Activated naive CD4-positive, alpha-beta T cell treated with anti-CD3 and anti-CD28 coated beads for 36 hours (primary cell): ENCODE measurements at regions not wholly inside any gene's neighbourhood (a gene's known extent, or its start where the extent isn't known, plus 50 kb on each side); places are given as distances from the start of the nearest gene placed in this dataset.

Source experiments
- CTCF ChIA-PET: fragments of 350-600 bp; sonication (Branson Sonifier 250); formaldehyde crosslinking; loops from one replicate; lab custom pipeline; 2021; ENCODE audit warnings: antibody characterized with exemption; lab: Charles Lee
- DNase-seq: peaks from one replicate; pipeline ENCODE4 v3.0.0-alpha.2; 2020
- H3K27ac Mint-ChIP-seq: one replicate; pipeline ENCODE4 v1.8.0; 2021; ENCODE audit warnings: mild to moderate bottlenecking, mixed read lengths
- H3K27me3 Mint-ChIP-seq: one replicate; pipeline ENCODE4 v1.8.0; 2021; ENCODE audit warnings: low read depth, mixed read lengths
- H3K36me3 Mint-ChIP-seq: one replicate; pipeline ENCODE4 v1.8.0; 2021; ENCODE audit warnings: low read depth, mixed read lengths
- H3K4me1 Mint-ChIP-seq: one replicate; pipeline ENCODE4 v1.8.0; 2021; ENCODE audit warnings: low read depth, mixed read lengths
- H3K4me3 Mint-ChIP-seq: one replicate; pipeline ENCODE4 v1.8.0; 2021; ENCODE audit warnings: mild to moderate bottlenecking, moderate library complexity, mixed read lengths
- H3K9me3 Mint-ChIP-seq: one replicate; pipeline ENCODE4 v1.8.0; 2021; ENCODE audit warnings: mixed read lengths
- intact Hi-C: fragments of 100-400 bp; cut with micrococcal nuclease; formaldehyde crosslinking; loops from one replicate; pipeline ENCODE4 v1.15.1; 2023

- no peaks in the 10 kb centered on the region for H3K9me3 Mint-ChIP-seq
- no peak overlapping the region for H3K27ac Mint-ChIP-seq
- intact Hi-C loops: no loop called here
- H3K4me1 Mint-ChIP-seq: peaks cover 3% of the 10 kb centered on the region
- H3K27me3 Mint-ChIP-seq: no peaks in the 10 kb centered on the region
- no peak overlapping the region for H3K4me3 Mint-ChIP-seq
- no peaks in the 10 kb centered on the region for H3K36me3 Mint-ChIP-seq
- DNase-seq: no peak
- CTCF ChIA-PET: interaction anchor here (0.7 to 1.3 kb wide), 2 partner anchors 199 to 297 kb away, joined by 3 read pairs; no protein-coding TSS in a partner anchor
Observed at GRCh38 chr3:31165399-31165860, 271.0 kb upstream of the GADL1 start.

GRCh38 chr3:31166249-31166885 is 271.9 kb upstream of the GADL1 start:
- no peak for DNase-seq
- intact Hi-C loops: no loop called here
- H3K9me3 Mint-ChIP-seq: no peaks in the 10 kb centered on the region
- no peak overlapping the region for H3K4me3 Mint-ChIP-seq
- H3K27me3 Mint-ChIP-seq: no peaks in the 10 kb centered on the region
- no peaks in the 10 kb centered on the region for H3K36me3 Mint-ChIP-seq
- H3K4me1 Mint-ChIP-seq: peaks cover 3% of the 10 kb centered on the region
- H3K27ac Mint-ChIP-seq: no peak overlapping the region
- CTCF ChIA-PET: interaction anchor here (0.7 kb wide), 1 partner anchor 200 kb away, joined by 3 read pairs; no protein-coding TSS in a partner anchor

DNA sequence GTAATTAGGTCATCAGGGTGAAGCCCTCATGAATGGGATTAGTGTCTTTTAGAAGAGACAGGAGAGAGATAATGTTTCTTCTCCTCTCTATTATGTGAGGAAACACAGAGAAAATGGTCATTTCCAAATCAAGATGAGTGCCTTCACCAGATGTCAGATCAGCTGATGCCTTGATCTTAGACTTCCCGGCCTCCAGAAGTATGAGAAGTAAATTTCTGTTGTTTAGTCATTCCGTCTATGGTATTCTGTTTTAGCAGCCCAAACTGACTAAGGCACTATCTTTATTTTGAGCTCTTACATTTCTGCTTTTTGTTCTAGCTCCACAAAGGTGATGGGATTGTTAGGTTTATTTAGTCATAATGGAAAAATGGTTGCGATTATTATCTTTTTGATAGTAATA is 273.2 kb upstream of the GADL1 start:
- H3K27me3 Mint-ChIP-seq: no peaks in the 10 kb centered on the region
- intact Hi-C loops: no loop called here
- H3K4me1 Mint-ChIP-seq: peaks cover 4% of the 10 kb centered on the region
- no peak for DNase-seq
- peaks cover 1% of the 10 kb centered on the region for H3K9me3 Mint-ChIP-seq
- H3K27ac Mint-ChIP-seq: no peak overlapping the region
- no peaks in the 10 kb centered on the region for H3K36me3 Mint-ChIP-seq
- no peak overlapping the region for H3K4me3 Mint-ChIP-seq
- CTCF ChIA-PET: no interaction called here

GRCh38 chr3:31170932-31171670 is 276.6 kb upstream of the GADL1 start:
- CTCF ChIA-PET: no interaction called here
- no peaks in the 10 kb centered on the region for H3K27me3 Mint-ChIP-seq
- peaks cover 5% of the 10 kb centered on the region for H3K4me1 Mint-ChIP-seq
- H3K9me3 Mint-ChIP-seq: peaks cover 1% of the 10 kb centered on the region
- DNase-seq: no peak
- intact Hi-C loops: no loop called here
- H3K4me3 Mint-ChIP-seq: no peak overlapping the region
- no peak overlapping the region for H3K27ac Mint-ChIP-seq
- no peaks in the 10 kb centered on the region for H3K36me3 Mint-ChIP-seq

DNA sequence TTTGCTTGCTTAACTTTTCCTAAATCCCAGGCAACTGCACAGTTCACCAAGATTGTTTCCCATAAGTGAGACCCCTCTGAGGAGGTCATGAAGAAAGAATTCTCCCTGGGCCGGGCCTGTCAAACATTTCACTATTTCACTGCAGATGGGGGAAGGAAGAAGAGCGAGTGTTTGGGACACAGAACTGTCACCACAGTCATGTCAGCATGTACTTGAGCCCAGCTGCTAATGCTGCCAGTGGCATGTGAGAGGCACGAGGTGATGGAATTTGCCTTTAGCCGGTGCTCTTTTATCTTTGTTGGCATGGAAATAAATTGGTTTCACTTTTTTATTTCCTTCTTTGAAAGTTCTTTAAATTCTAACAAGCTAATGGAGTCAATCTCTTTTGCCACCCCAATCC is 277.9 kb upstream of the GADL1 start:
- CTCF ChIA-PET: no interaction called here
- Mint-ChIP-seq H3K4me3 (no peak overlapping the region), H3K4me1 (peaks cover 2% of the 10 kb centered on the region), H3K36me3 (no peaks in the 10 kb centered on the region), H3K9me3 (peaks cover 1% of the 10 kb centered on the region), H3K27ac (no peak overlapping the region), H3K27me3 (no peaks in the 10 kb centered on the region)
- intact Hi-C loops: no loop called here
- no peak for DNase-seq

DNA sequence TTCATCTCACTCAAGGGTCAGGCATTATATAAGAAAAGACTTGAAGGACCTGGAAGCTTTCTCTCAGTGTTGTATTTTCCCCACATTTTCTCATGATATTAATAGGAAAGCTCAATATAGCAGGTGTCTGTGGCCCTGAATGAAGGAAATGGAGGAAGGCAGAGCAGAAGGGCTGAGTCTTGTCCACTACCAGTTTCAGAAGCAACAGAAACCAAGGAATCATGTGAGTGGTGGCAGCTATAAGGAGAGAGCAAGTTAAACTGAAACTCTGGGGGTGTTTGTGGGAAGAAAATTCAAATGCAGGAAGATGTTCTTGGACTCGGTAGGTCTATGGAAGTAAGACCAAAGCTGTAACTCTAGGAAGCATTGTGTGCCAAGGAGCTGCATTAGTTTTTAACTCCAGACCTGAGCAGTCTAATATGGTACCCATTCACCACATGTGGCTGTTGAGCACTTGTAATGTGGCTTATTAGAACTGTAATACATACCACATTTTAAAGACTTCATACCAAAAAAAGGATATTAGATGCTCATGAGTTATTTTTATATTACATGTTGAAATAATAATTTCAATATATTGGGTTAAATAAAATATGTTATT is 278.8 kb upstream of the GADL1 start:
- H3K9me3 Mint-ChIP-seq: peaks cover 1% of the 10 kb centered on the region
- no peaks in the 10 kb centered on the region for H3K27me3 Mint-ChIP-seq
- no peak overlapping the region for H3K27ac Mint-ChIP-seq
- H3K36me3 Mint-ChIP-seq: no peaks in the 10 kb centered on the region
- DNase-seq: no peak
- CTCF ChIA-PET: interaction anchor here (0.6 kb wide), 1 partner anchor 405 kb away, joined by 4 read pairs; no protein-coding TSS in a partner anchor
- intact Hi-C loops: no loop called here
- peaks cover 2% of the 10 kb centered on the region for H3K4me1 Mint-ChIP-seq
- no peak overlapping the region for H3K4me3 Mint-ChIP-seq

DNA sequence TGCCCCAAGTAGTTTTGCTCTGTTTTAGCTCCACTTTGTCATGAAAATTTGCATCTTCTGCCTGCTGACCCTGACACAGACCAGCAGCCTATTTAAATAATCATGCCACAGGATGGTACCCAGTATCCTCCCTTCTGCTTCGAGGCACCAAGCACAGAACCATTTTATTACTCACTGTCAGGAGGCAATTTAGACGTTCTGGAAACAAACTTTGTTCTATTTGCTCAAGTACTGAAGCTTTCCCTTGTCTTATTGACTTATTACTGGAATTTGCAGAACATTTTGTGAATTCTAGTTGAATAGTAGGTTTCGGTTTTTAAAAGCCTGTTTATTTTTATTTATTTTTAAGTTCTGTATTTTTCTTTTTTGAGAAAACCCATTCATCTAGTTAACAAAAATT is 279.6 kb upstream of the GADL1 start:
- CTCF ChIA-PET: no interaction called here
- no peak overlapping the region for H3K4me3 Mint-ChIP-seq
- H3K4me1 Mint-ChIP-seq: peaks cover 2% of the 10 kb centered on the region
- no peaks in the 10 kb centered on the region for H3K27me3 Mint-ChIP-seq
- intact Hi-C loops: no loop called here
- no peak for DNase-seq
- H3K27ac Mint-ChIP-seq: no peak overlapping the region
- no peaks in the 10 kb centered on the region for H3K36me3 Mint-ChIP-seq
- peaks cover 1% of the 10 kb centered on the region for H3K9me3 Mint-ChIP-seq

DNA sequence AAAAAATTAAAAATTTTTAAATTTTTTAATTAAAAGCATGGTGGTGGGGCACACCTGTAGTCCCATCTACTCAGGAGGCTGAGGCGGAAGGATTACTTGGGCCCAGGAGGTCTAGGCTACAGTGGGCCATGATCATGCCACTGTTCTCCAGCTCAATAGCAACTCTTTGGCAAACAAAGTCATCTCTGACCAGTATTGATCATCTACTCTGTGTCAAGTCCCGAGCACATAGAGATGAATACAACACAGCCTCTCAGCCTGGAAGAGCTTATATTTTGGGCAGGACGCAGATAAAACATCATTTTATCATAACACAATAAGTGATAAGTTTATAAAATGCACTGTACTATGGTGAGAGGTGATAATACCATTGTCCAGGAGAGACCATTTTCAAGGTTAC is 281.6 kb upstream of the GADL1 start:
- Mint-ChIP-seq H3K4me1 (peaks cover 2% of the 10 kb centered on the region), H3K4me3 (no peak overlapping the region), H3K36me3 (no peaks in the 10 kb centered on the region), H3K27ac (no peak overlapping the region), H3K27me3 (no peaks in the 10 kb centered on the region), H3K9me3 (peaks cover 1% of the 10 kb centered on the region)
- intact Hi-C loops: no loop called here
- DNase-seq: no peak
- CTCF ChIA-PET: no interaction called here

DNA sequence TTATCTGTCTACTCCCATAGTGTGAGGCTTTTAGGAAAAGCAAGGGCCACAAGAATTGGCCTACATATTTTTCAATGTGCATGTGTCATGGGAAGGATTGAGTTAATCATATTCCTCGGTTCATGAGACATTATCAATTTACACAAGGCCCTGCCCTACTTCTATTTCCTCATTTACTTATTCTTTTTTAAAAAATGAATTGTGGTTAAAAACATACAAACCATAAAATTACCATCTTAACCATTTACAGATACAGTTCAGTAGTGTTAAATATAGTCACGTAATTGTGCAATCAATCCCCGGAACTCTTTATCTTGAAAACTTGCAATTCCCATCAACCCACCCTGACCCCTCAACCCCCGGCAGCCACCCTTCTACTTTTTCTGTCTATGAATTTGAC is 284.0 kb upstream of the GADL1 start:
- no peak for DNase-seq
- H3K27me3 Mint-ChIP-seq: no peaks in the 10 kb centered on the region
- no peak overlapping the region for H3K27ac Mint-ChIP-seq
- H3K4me3 Mint-ChIP-seq: no peak overlapping the region
- H3K4me1 Mint-ChIP-seq: no peaks in the 10 kb centered on the region
- CTCF ChIA-PET: no interaction called here
- intact Hi-C loops: no loop called here
- no peaks in the 10 kb centered on the region for H3K9me3 Mint-ChIP-seq
- H3K36me3 Mint-ChIP-seq: no peaks in the 10 kb centered on the region

- no peaks in the 10 kb centered on the region for H3K9me3 Mint-ChIP-seq
- H3K4me1 Mint-ChIP-seq: no peaks in the 10 kb centered on the region
- no peak for DNase-seq
- CTCF ChIA-PET: interaction anchor here (0.6 kb wide), 1 partner anchor 160 kb away, joined by 4 read pairs; no protein-coding TSS in a partner anchor
- H3K36me3 Mint-ChIP-seq: no peaks in the 10 kb centered on the region
- intact Hi-C loops: no loop called here
- H3K27ac Mint-ChIP-seq: no peak overlapping the region
- H3K27me3 Mint-ChIP-seq: no peaks in the 10 kb centered on the region
- no peak overlapping the region for H3K4me3 Mint-ChIP-seq
Observed at GRCh38 chr3:31179768-31180167, 285.3 kb upstream of the GADL1 start.

GRCh38 chr3:31180274-31180673 is 285.8 kb upstream of the GADL1 start:
- DNase-seq: no peak
- intact Hi-C loops: no loop called here
- no peaks in the 10 kb centered on the region for H3K9me3 Mint-ChIP-seq
- H3K4me3 Mint-ChIP-seq: no peak overlapping the region
- no peak overlapping the region for H3K27ac Mint-ChIP-seq
- no peaks in the 10 kb centered on the region for H3K27me3 Mint-ChIP-seq
- no peaks in the 10 kb centered on the region for H3K4me1 Mint-ChIP-seq
- CTCF ChIA-PET: interaction anchor here (0.6 kb wide), 1 partner anchor 161 kb away, joined by 4 read pairs; no protein-coding TSS in a partner anchor
- H3K36me3 Mint-ChIP-seq: no peaks in the 10 kb centered on the region

DNA sequence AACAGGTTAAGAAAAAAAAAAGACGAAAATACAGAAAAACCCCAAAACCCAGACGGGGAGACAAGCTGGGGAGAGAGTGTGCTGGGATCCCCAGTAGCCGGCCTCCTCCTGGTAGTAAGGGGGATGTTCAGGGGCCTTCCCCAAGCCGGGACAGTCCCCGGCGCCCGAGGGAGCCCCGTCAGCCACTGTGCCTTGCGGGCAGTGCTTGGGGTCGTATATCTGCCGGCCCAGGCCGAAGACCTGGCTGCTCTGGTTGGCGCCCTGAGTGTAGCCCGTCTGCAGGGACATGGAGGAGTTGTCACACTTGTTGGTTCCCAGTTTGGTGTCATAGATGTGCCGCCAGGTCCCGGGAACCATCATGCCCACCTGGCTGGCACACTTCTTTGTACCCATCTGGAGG is 287.2 kb upstream of the GADL1 start:
- no peaks in the 10 kb centered on the region for H3K27me3 Mint-ChIP-seq
- intact Hi-C loops: no loop called here
- no peaks in the 10 kb centered on the region for H3K9me3 Mint-ChIP-seq
- no peak for DNase-seq
- H3K4me3 Mint-ChIP-seq: no peak overlapping the region
- H3K27ac Mint-ChIP-seq: no peak overlapping the region
- no peaks in the 10 kb centered on the region for H3K4me1 Mint-ChIP-seq
- H3K36me3 Mint-ChIP-seq: no peaks in the 10 kb centered on the region
- CTCF ChIA-PET: no interaction called here
